HCT116 (cell line): ENCODE measurements at regions not wholly inside any gene's neighbourhood (a gene's known extent, or its start where the extent isn't known, plus 50 kb on each side); places are given as distances from the start of the nearest gene placed in this dataset.

Experiments used
- ATAC-seq: fragments of 200-7000 bp; cut with Tn5 transposase; 2 replicates; pipeline ENCODE4 v1.9.1; 2020; ENCODE audit warnings: mild to moderate bottlenecking, moderate library complexity
- BruUV-seq: library from RNA; stranded (reverse); fragments of 400-500 nt; replicated peaks from 2 replicates; lab custom pipeline; 2021; lab: Mats Ljungman, UMichigan
- CTCF ChIA-PET: fragments of 300-600 bp; sonication (Branson Sonifier 250); formaldehyde crosslinking; loops from one replicate; lab custom pipeline; 2021; ENCODE audit warnings: antibody characterized with exemption; lab: Charles Lee
- POLR2A ChIA-PET: fragments of 300-600, 350-600 bp; sonication (Branson Sonifier 250); formaldehyde crosslinking; loops from one replicate; lab custom pipeline; 2021; ENCODE audit warnings: antibody characterized with exemption; lab: Charles Lee
- RAD21 ChIA-PET, 2 experiments: fragments of 300-600 bp; sonication (Branson Sonifier 250); formaldehyde crosslinking; loops; one replicate each; lab custom pipeline; 2023; ENCODE audit warnings: low total read pairs in 2 of 2; ENCODE audit not compliant: uncharacterized antibody in 2 of 2, unreplicated experiment in 2 of 2, low non-redundant PET in 1 of 2; lab: Charles Lee
- DNase-seq: peaks from one replicate; pipeline ENCODE4 v3.0.0-alpha.2; 2010; ENCODE audit warnings: low read depth, low spot score
- H2AFZ ChIP-seq: fragments of 200-600 bp; shearing (Covaris generic), sonication (generic); 2 replicates; pipeline ENCODE4 v1.6.1; 2017; ENCODE audit warnings: low read depth, mixed run types, mixed read lengths, antibody characterized with exemption, low read length; ENCODE audit not compliant: poor library complexity, severe bottlenecking
- H3K27ac ChIP-seq: 2 replicates; pipeline ENCODE4 v1.5.1; 2012; ENCODE audit warnings: low read depth, low read length
- H3K27me3 ChIP-seq: fragments of 200-600 bp; sonication (generic); 2 replicates; pipeline ENCODE4 v1.6.1; 2016; ENCODE audit warnings: mixed run types, low read length, mixed read lengths; ENCODE audit not compliant: insufficient read depth
- H3K36me3 ChIP-seq, 2 experiments: fragments of 200-500 bp in 1 of 2; fragments of 200-600 bp in 1 of 2; sonication (Bioruptor generic) in 1 of 2; sonication (generic) in 1 of 2; 2 replicates each; pipeline versions ENCODE4 v1.5.1 to v1.6.1; 2014 to 2016; ENCODE audit warnings: low read length in 2 of 2, inconsistent platforms in 1 of 2, mixed read lengths in 1 of 2, mixed run types in 1 of 2; ENCODE audit not compliant: insufficient read depth in 2 of 2, control insufficient read depth in 1 of 2
- H3K4me1 ChIP-seq, 2 experiments: fragments of 200-600 bp in 1 of 2; sonication (generic) in 1 of 2; 2 replicates each; pipeline versions ENCODE4 v1.5.1 to v1.6.1; 2012 to 2017; ENCODE audit warnings: low read length in 2 of 2, inconsistent platforms in 1 of 2, mild to moderate bottlenecking in 1 of 2, mixed read lengths in 1 of 2, mixed run types in 1 of 2, moderate library complexity in 1 of 2; ENCODE audit not compliant: insufficient read depth in 2 of 2, control insufficient read depth in 1 of 2
- H3K4me2 ChIP-seq: fragments of 200-600 bp; sonication (generic); 2 replicates; pipeline ENCODE4 v1.6.1; 2017; ENCODE audit warnings: mixed run types, low read length, mixed read lengths
- H3K4me3 ChIP-seq, 2 experiments: fragments of 200-600 bp in 1 of 2; sonication (generic) in 1 of 2; replicated peaks in 1 of 2; 2 replicates each; pipeline ENCODE4 v1.5.1; 2011 to 2016; ENCODE audit warnings: low read length in 2 of 2, control low read depth in 1 of 2, low read depth in 1 of 2, mild to moderate bottlenecking in 1 of 2, mixed read lengths in 1 of 2, mixed run types in 1 of 2
- H3K79me2 ChIP-seq: fragments of 200-600 bp; sonication (generic); 2 replicates; pipeline ENCODE4 v1.6.1; 2017; ENCODE audit warnings: mild to moderate bottlenecking, mixed run types, low read length, moderate library complexity, mixed read lengths; ENCODE audit not compliant: insufficient read depth
- H3K9ac ChIP-seq: fragments of 200-600 bp; sonication (generic); 2 replicates; pipeline ENCODE4 v1.6.1; 2016; ENCODE audit warnings: low read length, mixed read lengths
- H3K9me2 ChIP-seq: fragments of 200-600 bp; sonication (generic), shearing (Covaris generic); 2 replicates; pipeline ENCODE4 v1.6.1; 2017; ENCODE audit warnings: mixed run types, mild to moderate bottlenecking, moderate library complexity; ENCODE audit not compliant: insufficient read depth
- H3K9me3 ChIP-seq, 2 experiments: fragments of 200-500 bp in 1 of 2; fragments of 200-600 bp in 1 of 2; sonication (Bioruptor generic) in 1 of 2; sonication (generic) in 1 of 2; 2 replicates each; pipeline ENCODE4 v1.6.1; 2014 to 2017; ENCODE audit warnings: low read length in 2 of 2, mixed read lengths in 2 of 2, inconsistent platforms in 1 of 2, low read depth in 1 of 2, mild to moderate bottlenecking in 1 of 2, mixed run types in 1 of 2, moderate library complexity in 1 of 2; ENCODE audit not compliant: control insufficient read depth in 1 of 2, insufficient read depth in 1 of 2
- H4K20me1 ChIP-seq: fragments of 200-600 bp; sonication (generic), shearing (Covaris generic); 2 replicates; pipeline ENCODE4 v1.6.1; 2017; ENCODE audit warnings: mixed run types, mild to moderate bottlenecking, moderate library complexity; ENCODE audit not compliant: insufficient read depth
- ELF1 ChIP-seq: IDR thresholded peaks from 2 replicates; pipeline ENCODE4 v1.6.1; 2012; ENCODE audit warnings: low read depth, borderline replicate concordance
- EZH2phosphoT487 ChIP-seq: fragments of 200-600 bp; IDR thresholded peaks from 2 replicates; pipeline ENCODE4 v1.6.1; 2018; ENCODE audit warnings: antibody characterized with exemption, borderline replicate concordance
- FOSL1 ChIP-seq: IDR thresholded peaks from 2 replicates; pipeline ENCODE4 v1.6.1; 2012; ENCODE audit warnings: low read depth
- RAD21 ChIP-seq: IDR thresholded peaks from 2 replicates; pipeline ENCODE4 v1.6.1; 2012; ENCODE audit warnings: low read depth, mild to moderate bottlenecking
- REST ChIP-seq: IDR thresholded peaks from 2 replicates; pipeline ENCODE4 v1.6.1; 2012; ENCODE audit warnings: low read depth
- SIN3A ChIP-seq: IDR thresholded peaks from 2 replicates; pipeline ENCODE4 v1.6.1; 2012; ENCODE audit warnings: low read depth
- TCF7L2 ChIP-seq: IDR thresholded peaks from 2 replicates; pipeline ENCODE4 v1.7.0; 2011; ENCODE audit warnings: borderline replicate concordance, inconsistent platforms; ENCODE audit not compliant: insufficient read depth, insufficient read length; ENCODE audit errors: extremely low read depth
- ZFX ChIP-seq: fragments of 450-650 bp; IDR thresholded peaks from 2 replicates; pipeline ENCODE4 v1.6.1; 2017
- ZNF274 ChIP-seq: fragments of 200-500 bp; sonication (Bioruptor generic); IDR thresholded peaks from 2 replicates; pipeline ENCODE4 v1.6.1; 2014; ENCODE audit warnings: mild to moderate bottlenecking, low read depth, low read length, inconsistent platforms
- intact Hi-C: fragments of 100-400 bp; cut with micrococcal nuclease; formaldehyde crosslinking; loops from 2 replicates; pipeline ENCODE4 v1.10.0; 2022

- no peak overlapping the region for H3K9ac ChIP-seq
- no peak overlapping the region for H3K27ac ChIP-seq
- ChIA-PET RAD21 (no interaction called here), CTCF (no interaction called here), POLR2A (no interaction called here)
- ATAC-seq (no peak), DNase-seq (no peak)
- H3K27me3 ChIP-seq: no peaks in the 10 kb centered on the region
- H3K4me1 ChIP-seq: peaks cover 5 to 8% of the 10 kb centered on the region in 2 experiments
- H2AFZ ChIP-seq: no peak overlapping the region
- H3K4me3 ChIP-seq: no peak overlapping the region
- H4K20me1 ChIP-seq: no peaks in the 10 kb centered on the region
- no peak overlapping the region for H3K4me2 ChIP-seq
- no TSS peak for BruUV-seq
- no peaks in the 10 kb centered on the region for H3K79me2 ChIP-seq
- TF ChIP-seq FOSL1 (no peak), EZH2phosphoT487 (no peak), RAD21 (no peak), TCF7L2 (no peak), ELF1 (no peak), REST (no peak), SIN3A (no peak), ZFX (no peak), ZNF274 (no peak)
- no peaks in the 10 kb centered on the region for H3K36me3 ChIP-seq
- H3K9me3 ChIP-seq: no peaks in the 10 kb centered on the region
- intact Hi-C loops: no loop called here
- H3K9me2 ChIP-seq: no peaks in the 10 kb centered on the region
Observed at GRCh38 chr15:62809115-62809967, 233.2 kb upstream of the TPM1 start.
